ENCODE measurements at regions not wholly inside any gene's neighbourhood (a gene's known extent, or its start where the extent isn't known, plus 50 kb on each side); places are given as distances from the start of the nearest gene placed in this dataset.

- Histone ChIP-seq H3K9ac (ENCODE audit: low read length) (peak overlapping the region; percentile 38), H2AFZ (ENCODE audit: low read depth, low read length) (no peak overlapping the region), H4K20me1 (ENCODE audit: insufficient read depth) (no peaks in the 10 kb centered on the region), H3K36me3 (ENCODE audit: insufficient read depth, low read length) (no peaks in the 10 kb centered on the region), H3K4me3 (ENCODE audit: low read length) (peak overlapping the region; percentile 68), H3K9me3 (ENCODE audit: low read length) (peaks cover 11% of the 10 kb centered on the region), H3K4me2 (ENCODE audit: low read length) (peak overlapping the region; percentile 14), H3K27ac (ENCODE audit: low read length) (no peak overlapping the region), H3K9me2 (ENCODE audit: insufficient read depth, low read length) (no peaks in the 10 kb centered on the region), H3K79me2 (replicated peaks; ENCODE audit: insufficient read depth, low read length) (no peaks in the 10 kb centered on the region), H3F3A (ENCODE audit: insufficient read depth, low read length, poor library complexity, severe bottlenecking) (no peaks in the 10 kb centered on the region), H3K27me3 (ENCODE audit: insufficient read depth, low read depth, low read length) (peaks cover 36% of the 10 kb centered on the region)
- peak; percentile 49 for TF ChIP-seq EZH2 (IDR thresholded peaks at IDR 0.05; ENCODE audit: borderline replicate concordance, insufficient read depth, low read length, poor library complexity, severe bottlenecking)
- TF ChIP-seq CTCF (IDR thresholded peaks at IDR 0.05; ENCODE audit: poor library complexity, severe bottlenecking) = no peak
Measured at GRCh38 chr9:121598965-121599871, 52.2 kb upstream of the DAB2IP start.

- Histone ChIP-seq H3K9me2 (ENCODE audit: insufficient read depth, low read length) (no peaks in the 10 kb centered on the region), H3K27ac (ENCODE audit: low read length) (no peak overlapping the region), H3K4me3 (ENCODE audit: low read length) (peak overlapping the region; percentile 68), H4K20me1 (ENCODE audit: insufficient read depth) (no peaks in the 10 kb centered on the region), H3K36me3 (ENCODE audit: insufficient read depth, low read length) (no peaks in the 10 kb centered on the region), H3K79me2 (replicated peaks; ENCODE audit: insufficient read depth, low read length) (no peaks in the 10 kb centered on the region), H2AFZ (ENCODE audit: low read depth, low read length) (no peak overlapping the region), H3K9me3 (ENCODE audit: low read length) (peaks cover 11% of the 10 kb centered on the region), H3F3A (ENCODE audit: insufficient read depth, low read length, poor library complexity, severe bottlenecking) (no peaks in the 10 kb centered on the region), H3K9ac (ENCODE audit: low read length) (peak overlapping the region; percentile 38), H3K27me3 (ENCODE audit: insufficient read depth, low read depth, low read length) (peaks cover 36% of the 10 kb centered on the region), H3K4me2 (ENCODE audit: low read length) (peak overlapping the region; percentile 14)
- peak; percentile 1 for TF ChIP-seq EZH2 (IDR thresholded peaks at IDR 0.05; ENCODE audit: borderline replicate concordance, insufficient read depth, low read length, poor library complexity, severe bottlenecking)
- no peak for TF ChIP-seq SMC3 (conservative IDR thresholded peaks at IDR 0.05; ENCODE audit: poor library complexity)
- no peak for TF ChIP-seq POLR2AphosphoS5 (IDR thresholded peaks at IDR 0.05)
- TF ChIP-seq CTCF (IDR thresholded peaks at IDR 0.05; ENCODE audit: poor library complexity, severe bottlenecking) = no peak
- TF ChIP-seq MXI1 (conservative IDR thresholded peaks at IDR 0.05; ENCODE audit: poor library complexity, severe bottlenecking) = no peak
Measured at GRCh38 chr9:121599872-121600585, 51.4 kb upstream of the DAB2IP start.

- H3K9me2 ChIP-seq (ENCODE audit: insufficient read depth, low read length) = no peaks in the 10 kb centered on the region
- no peak overlapping the region for H3K4me3 ChIP-seq (ENCODE audit: low read length)
- no peak overlapping the region for H3K9ac ChIP-seq (ENCODE audit: low read length)
- no peaks in the 10 kb centered on the region for H3K36me3 ChIP-seq (ENCODE audit: insufficient read depth, low read length)
- no peak overlapping the region for H3K27ac ChIP-seq (ENCODE audit: low read length)
- no peaks in the 10 kb centered on the region for H3K79me2 ChIP-seq (replicated peaks; ENCODE audit: insufficient read depth, low read length)
- TF ChIP-seq MXI1 (conservative IDR thresholded peaks at IDR 0.05; ENCODE audit: poor library complexity, severe bottlenecking) (no peak), TAF1 (IDR thresholded peaks at IDR 0.05; ENCODE audit: low read depth) (no peak), RAD21 (conservative IDR thresholded peaks at IDR 0.05) (no peak), REST (IDR thresholded peaks at IDR 0.05; ENCODE audit: borderline replicate concordance) (no peak), CTCF (IDR thresholded peaks at IDR 0.05; ENCODE audit: poor library complexity, severe bottlenecking) (no peak)
- H3K9me3 ChIP-seq (ENCODE audit: low read length) = peaks cover 11% of the 10 kb centered on the region
- H2AFZ ChIP-seq (ENCODE audit: low read depth, low read length) = no peak overlapping the region
- H3K4me2 ChIP-seq (ENCODE audit: low read length) = no peak overlapping the region
- peaks cover 36% of the 10 kb centered on the region for H3K27me3 ChIP-seq (ENCODE audit: insufficient read depth, low read depth, low read length)
- no peaks in the 10 kb centered on the region for H3F3A ChIP-seq (ENCODE audit: insufficient read depth, low read length, poor library complexity, severe bottlenecking)
- no peaks in the 10 kb centered on the region for H4K20me1 ChIP-seq (ENCODE audit: insufficient read depth)
Measured at GRCh38 chr9:121601194-121601593, 50.2 kb upstream of the DAB2IP start.
